ENCODE measurements at regions not wholly inside any gene's neighbourhood (a gene's known extent, or its start where the extent isn't known, plus 50 kb on each side); places are given as distances from the start of the nearest gene placed in this dataset.

DNA sequence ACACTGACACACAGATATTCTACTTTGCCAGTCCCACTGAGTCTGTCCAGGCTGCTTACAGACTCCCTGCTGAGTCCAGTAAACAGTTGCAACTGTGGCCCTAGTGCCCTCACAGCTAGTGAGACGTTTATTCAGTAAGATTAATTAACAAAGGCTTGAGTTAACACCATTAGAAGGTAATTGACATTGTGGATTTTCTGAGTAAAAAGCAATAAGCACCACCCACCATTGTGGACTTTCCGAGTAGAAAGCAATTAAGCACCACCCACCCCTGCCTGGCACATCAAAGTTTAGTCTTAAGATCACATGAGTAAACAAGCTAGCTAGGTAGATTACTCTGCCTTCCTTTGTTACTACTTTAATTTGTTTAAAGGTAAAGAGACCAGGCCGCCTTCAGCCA is 408.6 kb upstream of the IMPG1 start:
- TF ChIP-seq, protein P1, sequence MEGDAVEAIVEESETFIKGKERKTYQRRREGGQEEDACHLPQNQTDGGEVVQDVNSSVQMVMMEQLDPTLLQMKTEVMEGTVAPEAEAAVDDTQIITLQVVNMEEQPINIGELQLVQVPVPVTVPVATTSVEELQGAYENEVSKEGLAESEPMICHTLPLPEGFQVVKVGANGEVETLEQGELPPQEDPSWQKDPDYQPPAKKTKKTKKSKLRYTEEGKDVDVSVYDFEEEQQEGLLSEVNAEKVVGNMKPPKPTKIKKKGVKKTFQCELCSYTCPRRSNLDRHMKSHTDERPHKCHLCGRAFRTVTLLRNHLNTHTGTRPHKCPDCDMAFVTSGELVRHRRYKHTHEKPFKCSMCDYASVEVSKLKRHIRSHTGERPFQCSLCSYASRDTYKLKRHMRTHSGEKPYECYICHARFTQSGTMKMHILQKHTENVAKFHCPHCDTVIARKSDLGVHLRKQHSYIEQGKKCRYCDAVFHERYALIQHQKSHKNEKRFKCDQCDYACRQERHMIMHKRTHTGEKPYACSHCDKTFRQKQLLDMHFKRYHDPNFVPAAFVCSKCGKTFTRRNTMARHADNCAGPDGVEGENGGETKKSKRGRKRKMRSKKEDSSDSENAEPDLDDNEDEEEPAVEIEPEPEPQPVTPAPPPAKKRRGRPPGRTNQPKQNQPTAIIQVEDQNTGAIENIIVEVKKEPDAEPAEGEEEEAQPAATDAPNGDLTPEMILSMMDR (IDR thresholded peaks at IDR 0.05): no peak
- H3K27ac Mint-ChIP-seq: no peak overlapping the region
- no peak overlapping the region for H3K4me3 Mint-ChIP-seq
- intact Hi-C loops (cut with micrococcal nuclease): no loop called here
- DNase-seq: no peak
- Histone ChIP-seq H3K27me3 (ENCODE audit: control insufficient read depth, insufficient read depth, low read length) (no peaks in the 10 kb centered on the region), H3K9me3 (ENCODE audit: control insufficient read depth, insufficient read depth, low read length) (peaks cover 23% of the 10 kb centered on the region), H3K4me3 (ENCODE audit: low read length) (no peak overlapping the region), H3K27ac (ENCODE audit: low read length) (no peak overlapping the region), H3K36me3 (ENCODE audit: control insufficient read depth, insufficient read depth, low read length) (no peaks in the 10 kb centered on the region), H3K4me1 (ENCODE audit: control insufficient read depth, insufficient read depth, low read length) (no peaks in the 10 kb centered on the region)
- no peak for ATAC-seq
- 90% methylated on average over 2 of the region's 3 CpGs for WGBS (ENCODE audit: insufficient coverage)
- H3K27me3 Mint-ChIP-seq (ENCODE audit: low read depth in 2 of 2): no peaks in the 10 kb centered on the region
- no peaks in the 10 kb centered on the region for H3K4me1 Mint-ChIP-seq
- H3K9me3 Mint-ChIP-seq: peaks cover 14 to 16% of the 10 kb centered on the region in 2 donors
- peaks cover 27% of the 10 kb centered on the region for H3K36me3 Mint-ChIP-seq

DNA sequence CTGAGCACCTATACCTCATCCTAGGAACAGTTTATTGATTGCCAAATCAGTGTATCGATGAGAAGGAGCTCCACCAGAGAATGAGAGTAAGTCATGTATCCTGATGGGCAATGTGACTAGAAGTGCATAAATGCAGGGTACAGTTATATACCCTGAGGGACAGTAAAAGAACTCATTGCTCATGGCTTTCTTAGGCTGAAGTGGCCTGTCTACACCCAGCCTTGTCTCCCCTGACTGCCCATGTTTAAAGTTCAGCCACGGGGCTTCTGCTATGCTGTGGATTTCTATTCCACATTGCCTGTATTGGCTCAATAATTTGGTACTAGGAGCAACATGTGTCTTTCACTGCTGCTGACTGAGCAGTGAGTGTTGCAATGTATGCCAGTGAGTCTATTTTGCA is 400.4 kb upstream of the IMPG1 start:
- no peaks in the 10 kb centered on the region for H3K4me1 Mint-ChIP-seq
- WGBS (ENCODE audit: insufficient coverage): 82% methylated on average over 2 of the region's 2 CpGs
- H3K27me3 Mint-ChIP-seq (ENCODE audit: low read depth in 2 of 2): no peaks in the 10 kb centered on the region
- H3K9me3 Mint-ChIP-seq: peaks cover 8 to 23% of the 10 kb centered on the region in 2 donors
- H3K4me3 Mint-ChIP-seq: no peak overlapping the region
- H3K36me3 Mint-ChIP-seq: no peaks in the 10 kb centered on the region
- no peaks in the 10 kb centered on the region for H3K27me3 ChIP-seq (ENCODE audit: control insufficient read depth, insufficient read depth, low read length)
- no peaks in the 10 kb centered on the region for H3K36me3 ChIP-seq (ENCODE audit: control insufficient read depth, insufficient read depth, low read length)
- peaks cover 20% of the 10 kb centered on the region for H3K9me3 ChIP-seq (ENCODE audit: control insufficient read depth, insufficient read depth, low read length)
- H3K4me1 ChIP-seq (ENCODE audit: control insufficient read depth, insufficient read depth, low read length): no peaks in the 10 kb centered on the region
- H3K27ac Mint-ChIP-seq: no peak overlapping the region
- ATAC-seq (no peak), DNase-seq (no peak)
- intact Hi-C loops (cut with micrococcal nuclease): no loop called here
- no peak overlapping the region for H3K4me3 ChIP-seq (ENCODE audit: low read length)
- TF ChIP-seq, protein P1 (IDR thresholded peaks at IDR 0.05): no peak
- H3K27ac ChIP-seq (ENCODE audit: low read length): no peak overlapping the region

- TF ChIP-seq, protein P1 (IDR thresholded peaks at IDR 0.05): no peak
- H3K36me3 ChIP-seq (ENCODE audit: control insufficient read depth, insufficient read depth, low read length): no peaks in the 10 kb centered on the region
- intact Hi-C loops (cut with micrococcal nuclease): no loop called here
- no peak for DNase-seq
- H3K9me3 ChIP-seq (ENCODE audit: control insufficient read depth, insufficient read depth, low read length): peaks cover 5% of the 10 kb centered on the region
- H3K4me3 ChIP-seq (ENCODE audit: low read length): no peak overlapping the region
- no peaks in the 10 kb centered on the region for H3K4me1 Mint-ChIP-seq
- no peak overlapping the region for H3K27ac ChIP-seq (ENCODE audit: low read length)
- no peaks in the 10 kb centered on the region for H3K4me1 ChIP-seq (ENCODE audit: control insufficient read depth, insufficient read depth, low read length)
- peaks cover 14 to 17% of the 10 kb centered on the region in 2 donors for H3K9me3 Mint-ChIP-seq
- no peak overlapping the region for H3K4me3 Mint-ChIP-seq
- H3K36me3 Mint-ChIP-seq: peaks cover 11% of the 10 kb centered on the region
- no peaks in the 10 kb centered on the region for H3K27me3 Mint-ChIP-seq (ENCODE audit: low read depth in 2 of 2)
- H3K27me3 ChIP-seq (ENCODE audit: control insufficient read depth, insufficient read depth, low read length): no peaks in the 10 kb centered on the region
- no peak overlapping the region for H3K27ac Mint-ChIP-seq
- WGBS (ENCODE audit: insufficient coverage): 77% methylated on average over 4 of the region's 4 CpGs
- no peak for ATAC-seq
These were observed 393.8 kb upstream of the IMPG1 start for GRCh38 chr6:76466286-76466685.

GRCh38 chr6:76465410-76465809 is 392.9 kb upstream of the IMPG1 start:
- peaks cover 11% of the 10 kb centered on the region for H3K36me3 Mint-ChIP-seq
- no peak overlapping the region for H3K4me3 Mint-ChIP-seq
- H3K9me3 Mint-ChIP-seq: peaks cover 16 to 19% of the 10 kb centered on the region in 2 donors
- H3K9me3 ChIP-seq (ENCODE audit: control insufficient read depth, insufficient read depth, low read length): peaks cover 5% of the 10 kb centered on the region
- H3K27me3 Mint-ChIP-seq (ENCODE audit: low read depth in 2 of 2): no peaks in the 10 kb centered on the region
- H3K4me1 Mint-ChIP-seq: no peaks in the 10 kb centered on the region
- no peak overlapping the region for H3K27ac Mint-ChIP-seq
- no peaks in the 10 kb centered on the region for H3K4me1 ChIP-seq (ENCODE audit: control insufficient read depth, insufficient read depth, low read length)
- no peak for ATAC-seq
- no peak overlapping the region for H3K27ac ChIP-seq (ENCODE audit: low read length)
- TF ChIP-seq, protein P1 (IDR thresholded peaks at IDR 0.05): no peak
- H3K36me3 ChIP-seq (ENCODE audit: control insufficient read depth, insufficient read depth, low read length): no peaks in the 10 kb centered on the region
- no peak for DNase-seq
- intact Hi-C loops (cut with micrococcal nuclease): no loop called here
- no peaks in the 10 kb centered on the region for H3K27me3 ChIP-seq (ENCODE audit: control insufficient read depth, insufficient read depth, low read length)
- no peak overlapping the region for H3K4me3 ChIP-seq (ENCODE audit: low read length)

All from natural killer cell (primary cell).